Type B pancreatic cell (in vitro differentiated cells): ENCODE measurements at regions not wholly inside any gene's neighbourhood (a gene's known extent, or its start where the extent isn't known, plus 50 kb on each side); places are given as distances from the start of the nearest gene placed in this dataset.

ENCODE experiments used
- DNase-seq: peaks from one replicate; pipeline ENCODE4 v3.0.0; 2021; ENCODE audit warnings: mixed read lengths; ENCODE audit not compliant: unreplicated experiment; ENCODE audit errors: extremely low spot score
- H3K27ac Mint-ChIP-seq: 2 replicates; pipeline ENCODE4 v1.8.0; 2021; ENCODE audit warnings: mild to moderate bottlenecking, mixed read lengths
- H3K27me3 Mint-ChIP-seq: 2 replicates; pipeline ENCODE4 v1.8.0; 2021; ENCODE audit warnings: mixed read lengths
- H3K36me3 Mint-ChIP-seq: 2 replicates; pipeline ENCODE4 v1.8.0; 2021; ENCODE audit warnings: mixed read lengths
- H3K4me1 Mint-ChIP-seq: one replicate; pipeline ENCODE4 v1.8.0; 2021; ENCODE audit warnings: mixed read lengths; ENCODE audit not compliant: unreplicated experiment
- H3K4me3 Mint-ChIP-seq: 2 replicates; pipeline ENCODE4 v1.8.0; 2021; ENCODE audit warnings: mild to moderate bottlenecking, mixed read lengths
- H3K9me3 Mint-ChIP-seq: 2 replicates; pipeline ENCODE4 v1.8.0; 2021; ENCODE audit warnings: mixed read lengths
- CTCF ChIP-seq: fragments of 200-600 bp; sonication (generic); conservative IDR thresholded peaks from 2 replicates; pipeline ENCODE4 v1.5.0; 2021; ENCODE audit warnings: antibody characterized with exemption, mild to moderate bottlenecking

- no peak for DNase-seq
- Mint-ChIP-seq H3K27me3 (no peaks in the 10 kb centered on the region), H3K4me3 (no peak overlapping the region), H3K4me1 (peaks cover 4% of the 10 kb centered on the region), H3K36me3 (no peaks in the 10 kb centered on the region), H3K9me3 (no peaks in the 10 kb centered on the region), H3K27ac (no peak overlapping the region)
- no peak for TF ChIP-seq CTCF
Measured at GRCh38 chr13:58921129-58921528, 1242.6 kb downstream of the DIAPH3 start.

- TF ChIP-seq CTCF, result no peak
- no peaks in the 10 kb centered on the region for H3K36me3 Mint-ChIP-seq
- H3K4me1 Mint-ChIP-seq, result no peaks in the 10 kb centered on the region
- H3K27me3 Mint-ChIP-seq, result no peaks in the 10 kb centered on the region
- no peak for DNase-seq
- no peaks in the 10 kb centered on the region for H3K9me3 Mint-ChIP-seq
- H3K27ac Mint-ChIP-seq, result no peak overlapping the region
- H3K4me3 Mint-ChIP-seq, result no peak overlapping the region
Measured at GRCh38 chr13:58926858-58927257, 1236.9 kb downstream of the DIAPH3 start.

- no peak overlapping the region for H3K27ac Mint-ChIP-seq
- H3K9me3 Mint-ChIP-seq, result no peaks in the 10 kb centered on the region
- no peaks in the 10 kb centered on the region for H3K27me3 Mint-ChIP-seq
- no peaks in the 10 kb centered on the region for H3K4me1 Mint-ChIP-seq
- H3K4me3 Mint-ChIP-seq, result no peak overlapping the region
- no peak for DNase-seq
- no peak for TF ChIP-seq CTCF
- no peaks in the 10 kb centered on the region for H3K36me3 Mint-ChIP-seq
Measured at GRCh38 chr13:58933475-58933874, 1230.3 kb downstream of the DIAPH3 start.

- H3K9me3 Mint-ChIP-seq, result no peaks in the 10 kb centered on the region
- H3K4me3 Mint-ChIP-seq, result no peak overlapping the region
- no peak overlapping the region for H3K27ac Mint-ChIP-seq
- no peaks in the 10 kb centered on the region for H3K27me3 Mint-ChIP-seq
- TF ChIP-seq CTCF, result no peak
- no peaks in the 10 kb centered on the region for H3K4me1 Mint-ChIP-seq
- no peak for DNase-seq
- no peaks in the 10 kb centered on the region for H3K36me3 Mint-ChIP-seq
Measured at GRCh38 chr13:58935689-58936088, 1228.0 kb downstream of the DIAPH3 start.

GRCh38 chr13:58946274-58946673 is 1217.5 kb downstream of the DIAPH3 start:
- Mint-ChIP-seq H3K4me3 (no peak overlapping the region), H3K9me3 (peaks cover 10% of the 10 kb centered on the region), H3K4me1 (no peaks in the 10 kb centered on the region), H3K27me3 (no peaks in the 10 kb centered on the region), H3K36me3 (no peaks in the 10 kb centered on the region), H3K27ac (no peak overlapping the region)
- no peak for DNase-seq
- TF ChIP-seq CTCF, result no peak

- H3K36me3 Mint-ChIP-seq, result no peaks in the 10 kb centered on the region
- H3K4me3 Mint-ChIP-seq, result no peak overlapping the region
- no peak overlapping the region for H3K27ac Mint-ChIP-seq
- no peak for TF ChIP-seq CTCF
- peaks cover 10% of the 10 kb centered on the region for H3K9me3 Mint-ChIP-seq
- DNase-seq, result no peak
- peaks cover 6% of the 10 kb centered on the region for H3K4me1 Mint-ChIP-seq
- no peaks in the 10 kb centered on the region for H3K27me3 Mint-ChIP-seq
Measured at GRCh38 chr13:58949646-58950045, 1214.1 kb downstream of the DIAPH3 start.
